ENCODE measurements at regions not wholly inside any gene's neighbourhood (a gene's known extent, or its start where the extent isn't known, plus 50 kb on each side); places are given as distances from the start of the nearest gene placed in this dataset.

GRCh38 chr13:44276061-44276460 lies 97.6 kb upstream of the SERP2 start:
- DNase-seq (ENCODE audit: low spot score) = no peak

- DNase-seq (ENCODE audit: low spot score) = no peak
Observed at GRCh38 chr13:44277459-44277858, 96.2 kb upstream of the SERP2 start.

- DNase-seq (ENCODE audit: low spot score) = no peak
Observed at GRCh38 chr13:44278166-44278565, 95.5 kb upstream of the SERP2 start.

GRCh38 chr13:44280456-44280855 lies 93.2 kb upstream of the SERP2 start:
- peak; percentile 91 for DNase-seq (ENCODE audit: low spot score)

GRCh38 chr13:44281252-44282000 lies 92.2 kb upstream of the SERP2 start:
- peak; percentile 98 for DNase-seq (ENCODE audit: low spot score)

- no peak for DNase-seq (ENCODE audit: low spot score)
Observed at GRCh38 chr13:44283600-44283999, 90.0 kb upstream of the SERP2 start.

GRCh38 chr13:44287958-44288357 lies 85.7 kb upstream of the SERP2 start:
- no peak for DNase-seq (ENCODE audit: low spot score)

GRCh38 chr13:44292545-44292944 lies 81.1 kb upstream of the SERP2 start:
- no peak for DNase-seq (ENCODE audit: low spot score)

GRCh38 chr13:44293374-44293773 lies 80.2 kb upstream of the SERP2 start:
- DNase-seq (ENCODE audit: low spot score) = no peak

GRCh38 chr13:44293908-44294735 lies 79.5 kb upstream of the SERP2 start:
- no peak for DNase-seq (ENCODE audit: low spot score)

- DNase-seq (ENCODE audit: low spot score) = no peak
Observed at GRCh38 chr13:44294876-44295275, 78.7 kb upstream of the SERP2 start.

GRCh38 chr13:44296856-44297255 lies 76.8 kb upstream of the SERP2 start:
- no peak for DNase-seq (ENCODE audit: low spot score)

- no peak for DNase-seq (ENCODE audit: low spot score)
Observed at GRCh38 chr13:44298314-44298713, 75.3 kb upstream of the SERP2 start.

GRCh38 chr13:44299152-44299943 lies 74.3 kb upstream of the SERP2 start:
- no peak for DNase-seq (ENCODE audit: low spot score)

- peak; percentile 62 for DNase-seq (ENCODE audit: low spot score)
Observed at GRCh38 chr13:44300895-44301638, 72.6 kb upstream of the SERP2 start.

GRCh38 chr13:44301639-44302015 lies 72.0 kb upstream of the SERP2 start:
- no peak for DNase-seq (ENCODE audit: low spot score)

GRCh38 chr13:44302233-44302632 lies 71.4 kb upstream of the SERP2 start:
- no peak for DNase-seq (ENCODE audit: low spot score)

- no peak for DNase-seq (ENCODE audit: low spot score)
Observed at GRCh38 chr13:44302940-44303575, 70.6 kb upstream of the SERP2 start.

- DNase-seq (ENCODE audit: low spot score) = no peak
Observed at GRCh38 chr13:44303681-44304432, 69.8 kb upstream of the SERP2 start.

- DNase-seq (ENCODE audit: low spot score) = no peak
Observed at GRCh38 chr13:44304433-44304725, 69.2 kb upstream of the SERP2 start.

- no peak for DNase-seq (ENCODE audit: low spot score)
Observed at GRCh38 chr13:44305286-44305685, 68.3 kb upstream of the SERP2 start.

Measured in SW480 (cell line).